AG09309 (cell line): ENCODE measurements at regions not wholly inside any gene's neighbourhood (a gene's known extent, or its start where the extent isn't known, plus 50 kb on each side); places are given as distances from the start of the nearest gene placed in this dataset.

Experiments used
- DNase-seq: peaks from one replicate; pipeline ENCODE4 v3.0.0-alpha.2; 2010; ENCODE audit warnings: low read depth
- H3K4me3 ChIP-seq: 2 replicates; pipeline ENCODE4 v1.5.1; 2011; ENCODE audit warnings: mild to moderate bottlenecking, low read depth, low read length, moderate library complexity; ENCODE audit not compliant: control insufficient read depth
- TF ChIP-seq, protein P1 (sequence below): IDR thresholded peaks from 2 replicates; pipeline ENCODE4 v1.5.1; 2011; ENCODE audit warnings: mild to moderate bottlenecking, low read depth, low read length, inconsistent platforms; ENCODE audit not compliant: insufficient read depth, control insufficient read depth; ENCODE audit errors: missing control alignments

DNA sequence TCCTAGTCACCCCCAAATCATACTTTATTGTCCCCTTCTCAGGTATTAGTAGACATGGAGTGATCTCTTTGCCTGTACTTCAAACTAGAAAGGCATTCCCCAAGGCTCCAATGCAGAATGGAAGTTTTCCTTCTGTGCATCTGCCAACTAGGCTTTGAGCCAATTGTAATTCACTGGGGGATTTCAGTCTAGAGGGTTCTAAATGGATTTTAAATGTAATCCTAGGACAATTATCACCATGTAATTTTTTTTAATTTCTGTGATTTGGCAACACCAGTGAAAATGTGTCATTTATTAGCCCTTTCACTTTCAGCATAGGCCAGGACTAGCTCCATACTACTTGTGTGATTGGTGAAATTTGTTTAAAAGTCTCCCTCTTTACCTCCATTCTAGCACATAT lies 557.6 kb upstream of the MARCKS start:
- TF ChIP-seq, protein P1, sequence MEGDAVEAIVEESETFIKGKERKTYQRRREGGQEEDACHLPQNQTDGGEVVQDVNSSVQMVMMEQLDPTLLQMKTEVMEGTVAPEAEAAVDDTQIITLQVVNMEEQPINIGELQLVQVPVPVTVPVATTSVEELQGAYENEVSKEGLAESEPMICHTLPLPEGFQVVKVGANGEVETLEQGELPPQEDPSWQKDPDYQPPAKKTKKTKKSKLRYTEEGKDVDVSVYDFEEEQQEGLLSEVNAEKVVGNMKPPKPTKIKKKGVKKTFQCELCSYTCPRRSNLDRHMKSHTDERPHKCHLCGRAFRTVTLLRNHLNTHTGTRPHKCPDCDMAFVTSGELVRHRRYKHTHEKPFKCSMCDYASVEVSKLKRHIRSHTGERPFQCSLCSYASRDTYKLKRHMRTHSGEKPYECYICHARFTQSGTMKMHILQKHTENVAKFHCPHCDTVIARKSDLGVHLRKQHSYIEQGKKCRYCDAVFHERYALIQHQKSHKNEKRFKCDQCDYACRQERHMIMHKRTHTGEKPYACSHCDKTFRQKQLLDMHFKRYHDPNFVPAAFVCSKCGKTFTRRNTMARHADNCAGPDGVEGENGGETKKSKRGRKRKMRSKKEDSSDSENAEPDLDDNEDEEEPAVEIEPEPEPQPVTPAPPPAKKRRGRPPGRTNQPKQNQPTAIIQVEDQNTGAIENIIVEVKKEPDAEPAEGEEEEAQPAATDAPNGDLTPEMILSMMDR, result no peak
- DNase-seq, result no peak
- no peak overlapping the region for H3K4me3 ChIP-seq

DNA sequence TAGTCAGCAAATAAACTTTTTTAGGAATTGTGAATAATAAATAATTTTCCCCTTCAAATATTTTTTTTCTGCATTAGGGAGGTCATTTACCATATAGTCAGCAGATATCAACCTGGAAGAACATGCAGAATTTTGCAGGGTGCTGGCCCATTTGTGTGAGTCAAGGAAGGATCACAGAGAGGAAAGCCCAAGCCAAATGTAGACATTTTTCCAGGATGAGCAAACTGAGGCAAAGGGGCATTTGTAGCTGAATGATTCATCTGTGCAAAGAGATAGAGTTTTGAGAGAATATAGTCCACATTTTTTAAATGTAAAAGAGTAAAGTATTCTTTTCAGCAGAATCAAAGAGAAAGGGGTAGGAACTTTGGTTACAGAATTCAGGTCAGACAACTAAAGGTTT lies 555.5 kb upstream of the MARCKS start:
- no peak for DNase-seq

DNA sequence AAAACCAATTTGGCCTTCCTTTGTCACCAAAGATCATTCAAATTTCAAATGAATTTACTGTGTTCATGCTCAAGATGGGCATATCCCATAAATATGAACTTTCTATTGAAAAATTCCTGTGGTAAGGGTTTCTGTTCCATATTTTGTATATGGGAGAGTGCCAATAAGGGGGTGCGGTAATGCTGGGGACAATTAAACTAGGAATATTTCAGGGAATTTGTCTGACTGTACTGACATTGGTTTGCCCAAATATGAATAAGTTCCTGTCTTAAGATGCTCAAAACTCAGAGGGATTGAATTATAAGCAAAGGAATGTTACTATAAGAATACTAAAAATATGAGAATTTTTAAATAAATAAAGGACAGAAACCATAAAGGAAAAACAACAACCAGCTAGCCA lies 553.0 kb upstream of the MARCKS start:
- no peak for DNase-seq
- TF ChIP-seq, protein P1, result no peak
- no peak overlapping the region for H3K4me3 ChIP-seq

More for the DNA sequence above, 555.5 kb upstream of the MARCKS start:
- no peak overlapping the region for H3K4me3 ChIP-seq
- TF ChIP-seq, protein P1, result no peak

DNA sequence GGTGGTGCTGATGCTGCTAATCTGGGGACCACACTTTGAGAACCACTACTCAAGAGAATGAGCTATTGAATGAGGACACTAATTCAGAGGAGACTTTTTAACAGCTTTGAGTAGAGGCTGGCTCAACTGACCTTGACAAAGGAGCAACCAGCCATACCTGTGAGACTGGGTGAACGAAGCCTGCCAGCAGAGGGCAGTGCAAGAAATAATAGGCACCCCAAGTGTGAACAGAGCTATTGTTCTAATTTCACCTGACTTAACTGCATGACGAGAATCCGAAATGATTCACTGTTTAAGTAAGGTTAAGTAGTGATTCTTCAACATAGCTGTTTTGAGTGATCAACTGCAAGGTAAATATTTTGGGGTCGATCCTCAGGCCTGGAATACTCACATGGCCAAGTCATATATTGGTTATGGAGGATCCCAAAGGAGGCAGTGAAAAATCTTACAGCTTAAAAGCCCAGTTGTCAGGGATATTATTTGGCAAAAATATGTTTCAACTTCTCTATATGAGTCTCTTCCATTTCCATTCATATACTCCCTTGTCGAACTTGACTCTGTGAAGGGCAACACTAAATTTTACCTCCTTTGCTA lies 550.5 kb upstream of the MARCKS start:
- no peak overlapping the region for H3K4me3 ChIP-seq
- DNase-seq, result no peak
- TF ChIP-seq, protein P1, result peak; percentile 42

DNA sequence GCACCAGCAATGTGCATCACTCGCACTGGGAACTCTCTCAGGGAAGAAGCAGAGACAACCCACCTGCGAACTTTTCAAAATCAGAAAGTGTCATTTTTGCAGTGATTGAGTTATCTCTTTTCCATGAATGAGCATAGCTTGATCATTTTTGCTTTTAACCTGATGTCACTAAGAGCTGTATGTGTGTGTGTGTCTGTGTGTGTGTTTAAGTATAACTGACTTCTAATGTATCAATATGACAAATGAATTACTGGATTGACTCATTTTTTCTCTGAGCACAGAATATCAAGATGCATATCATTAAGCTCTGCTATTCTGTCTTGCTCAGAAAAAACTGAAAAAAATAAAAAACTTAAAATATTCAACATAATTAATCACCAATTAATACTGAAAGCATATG lies 548.9 kb upstream of the MARCKS start:
- DNase-seq, result no peak
- H3K4me3 ChIP-seq, result no peak overlapping the region
- TF ChIP-seq, protein P1, result no peak

DNA sequence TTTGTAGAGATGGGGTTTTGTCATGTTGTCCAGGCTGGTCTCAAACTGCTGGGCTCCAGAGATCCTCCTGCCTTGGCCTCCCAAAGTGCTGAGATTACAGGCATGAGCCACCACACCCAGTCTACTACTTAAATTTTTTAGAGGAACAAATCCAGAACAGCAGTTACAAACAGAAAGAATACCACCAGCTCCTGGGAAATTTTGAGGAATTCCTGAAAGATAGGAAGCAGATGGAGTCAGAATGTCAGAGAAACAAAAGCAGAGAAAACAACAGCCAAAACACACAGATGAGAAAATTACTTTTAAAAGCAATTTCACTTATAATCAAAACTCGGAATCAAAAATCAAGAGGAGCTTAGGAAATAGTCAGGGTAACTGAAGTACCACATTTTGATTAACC lies 543.3 kb upstream of the MARCKS start:
- no peak for DNase-seq
- TF ChIP-seq, protein P1, result no peak
- no peak overlapping the region for H3K4me3 ChIP-seq

DNA sequence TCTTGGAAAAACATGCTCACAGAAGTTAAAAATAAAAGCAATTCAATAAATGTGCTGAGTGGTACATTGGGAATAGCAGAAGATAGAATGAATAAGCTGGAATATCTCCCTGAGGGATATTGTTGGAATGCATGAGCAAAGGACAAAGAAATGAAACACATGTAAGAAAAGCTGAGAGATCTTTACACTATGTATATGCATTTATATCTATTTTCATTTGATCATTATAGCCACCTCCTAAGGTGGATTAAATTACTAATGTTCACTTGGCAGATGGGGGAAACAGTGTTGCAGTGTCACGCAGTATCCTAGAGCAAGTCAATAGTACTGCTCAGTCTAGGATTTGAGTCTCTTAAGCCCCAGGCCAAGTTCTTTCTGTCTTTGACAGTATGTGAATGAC lies 542.0 kb upstream of the MARCKS start:
- no peak for DNase-seq
- H3K4me3 ChIP-seq, result no peak overlapping the region
- TF ChIP-seq, protein P1, result no peak
